Neural progenitor cell (in vitro differentiated cells): ENCODE measurements at regions not wholly inside any gene's neighbourhood (a gene's known extent, or its start where the extent isn't known, plus 50 kb on each side); places are given as distances from the start of the nearest gene placed in this dataset.
A peak's percentile ranks its signal among the peaks of the same experiment; 100 is the strongest.

Experiments used
- DNase-seq: peaks from one replicate; pipeline ENCODE4 v3.0.0-alpha.2; 2016; ENCODE audit warnings: low spot score
- H2AFZ ChIP-seq: fragments of 200-600 bp; sonication (generic); replicated peaks from 2 replicates; pipeline ENCODE4 v1.6.1; 2016; ENCODE audit warnings: antibody characterized with exemption
- H3F3A ChIP-seq: fragments of 200-600 bp; sonication (generic); 2 replicates; pipeline ENCODE4 v1.6.1; 2016; ENCODE audit warnings: antibody characterized with exemption, low read depth
- H3K27ac ChIP-seq: fragments of 200-600 bp; sonication (generic); 2 replicates; pipeline ENCODE4 v1.5.1; 2016; ENCODE audit warnings: mild to moderate bottlenecking
- H3K27me3 ChIP-seq: fragments of 200-600 bp; sonication (generic); 2 replicates; pipeline ENCODE4 v1.6.1; 2016; ENCODE audit warnings: mild to moderate bottlenecking, moderate library complexity
- H3K36me3 ChIP-seq: fragments of 200-600 bp; sonication (generic); 2 replicates; pipeline ENCODE4 v1.5.1; 2016
- H3K4me1 ChIP-seq: fragments of 200-600 bp; sonication (generic); 2 replicates; pipeline ENCODE4 v1.6.1; 2016; ENCODE audit warnings: mixed run types
- H3K4me2 ChIP-seq: fragments of 200-600 bp; sonication (generic); 2 replicates; pipeline ENCODE4 v1.6.1; 2016
- H3K4me3 ChIP-seq: fragments of 200-600 bp; sonication (generic); 2 replicates; pipeline ENCODE4 v1.5.1; 2016
- H3K79me2 ChIP-seq: fragments of 200-600 bp; sonication (generic); 2 replicates; pipeline ENCODE4 v1.6.1; 2016; ENCODE audit warnings: low read depth
- H3K9ac ChIP-seq: fragments of 200-600 bp; sonication (generic); 2 replicates; pipeline ENCODE4 v1.6.1; 2016
- H3K9me3 ChIP-seq: fragments of 200-600 bp; sonication (generic); 2 replicates; pipeline ENCODE4 v1.5.1; 2016; ENCODE audit warnings: low read depth
- H4K20me1 ChIP-seq: fragments of 200-600 bp; sonication (generic); 2 replicates; pipeline ENCODE4 v1.6.1; 2016; ENCODE audit warnings: low read depth
- H3K27ac Mint-ChIP-seq: 3 replicates; pipeline ENCODE4 v1.8.0; 2021; ENCODE audit warnings: mixed read lengths
- H3K27me3 Mint-ChIP-seq: 2 replicates; pipeline ENCODE4 v1.8.0; 2022; ENCODE audit warnings: low read depth, mild to moderate bottlenecking, inconsistent platforms, moderate library complexity, mixed read lengths; ENCODE audit not compliant: insufficient read depth
- H3K36me3 Mint-ChIP-seq: 3 replicates; pipeline ENCODE4 v1.8.0; 2021; ENCODE audit warnings: mixed read lengths
- H3K4me1 Mint-ChIP-seq: 3 replicates; pipeline ENCODE4 v1.8.0; 2021; ENCODE audit warnings: mixed read lengths
- H3K4me3 Mint-ChIP-seq: 3 replicates; pipeline ENCODE4 v1.8.0; 2021; ENCODE audit warnings: mild to moderate bottlenecking, moderate library complexity, mixed read lengths
- H3K9me3 Mint-ChIP-seq: 3 replicates; pipeline ENCODE4 v1.8.0; 2020; ENCODE audit warnings: mixed read lengths
- EZH2 ChIP-seq: fragments of 200-600 bp; sonication (generic); IDR thresholded peaks from 2 replicates; pipeline ENCODE4 v1.6.1; 2017; ENCODE audit warnings: antibody characterized with exemption, mild to moderate bottlenecking, moderate library complexity
- EZH2phosphoT487 ChIP-seq: fragments of 200-600 bp; sonication (generic); IDR thresholded peaks from 2 replicates; pipeline ENCODE4 v1.6.1; 2017; ENCODE audit warnings: antibody characterized with exemption
- TF ChIP-seq, protein P1 (sequence below): fragments of 200-600 bp; sonication (generic); IDR thresholded peaks from 2 replicates; pipeline ENCODE4 v1.5.1; 2017; ENCODE audit warnings: antibody characterized with exemption, mild to moderate bottlenecking

DNA sequence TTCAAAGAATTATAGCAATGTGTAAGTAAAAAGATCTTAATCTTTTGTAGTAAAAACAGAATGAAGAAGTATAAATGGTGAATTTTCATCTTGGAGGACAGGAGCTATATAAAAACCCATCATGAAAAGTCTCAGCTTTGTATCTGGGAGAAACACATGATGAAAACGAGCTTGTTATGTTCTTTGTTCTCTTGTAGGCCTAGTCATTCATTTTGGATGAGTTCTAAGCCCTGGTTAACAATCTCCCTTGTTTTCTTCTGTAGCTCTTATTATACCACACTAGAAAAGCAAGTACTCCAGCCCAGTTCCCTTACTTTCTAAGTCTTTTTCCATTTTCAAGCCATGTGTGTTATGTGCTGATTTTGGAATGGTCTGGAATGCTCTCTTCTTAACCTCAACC is 463.5 kb upstream of the RGS6 start:
- no peaks in the 10 kb centered on the region for H3K27me3 ChIP-seq
- Mint-ChIP-seq H3K4me1 (peaks cover 2% of the 10 kb centered on the region), H3K36me3 (peaks cover 15% of the 10 kb centered on the region), H3K4me3 (no peak overlapping the region), H3K9me3 (peaks cover 10% of the 10 kb centered on the region), H3K27ac (peak overlapping the region; percentile 49), H3K27me3 (no peaks in the 10 kb centered on the region)
- no peaks in the 10 kb centered on the region for H3F3A ChIP-seq
- no peak overlapping the region for H3K9ac ChIP-seq
- H4K20me1 ChIP-seq = no peaks in the 10 kb centered on the region
- no peaks in the 10 kb centered on the region for H3K9me3 ChIP-seq
- H2AFZ ChIP-seq = no peak overlapping the region
- peaks cover 11% of the 10 kb centered on the region for H3K79me2 ChIP-seq
- no peak for TF ChIP-seq EZH2
- TF ChIP-seq, protein P1, sequence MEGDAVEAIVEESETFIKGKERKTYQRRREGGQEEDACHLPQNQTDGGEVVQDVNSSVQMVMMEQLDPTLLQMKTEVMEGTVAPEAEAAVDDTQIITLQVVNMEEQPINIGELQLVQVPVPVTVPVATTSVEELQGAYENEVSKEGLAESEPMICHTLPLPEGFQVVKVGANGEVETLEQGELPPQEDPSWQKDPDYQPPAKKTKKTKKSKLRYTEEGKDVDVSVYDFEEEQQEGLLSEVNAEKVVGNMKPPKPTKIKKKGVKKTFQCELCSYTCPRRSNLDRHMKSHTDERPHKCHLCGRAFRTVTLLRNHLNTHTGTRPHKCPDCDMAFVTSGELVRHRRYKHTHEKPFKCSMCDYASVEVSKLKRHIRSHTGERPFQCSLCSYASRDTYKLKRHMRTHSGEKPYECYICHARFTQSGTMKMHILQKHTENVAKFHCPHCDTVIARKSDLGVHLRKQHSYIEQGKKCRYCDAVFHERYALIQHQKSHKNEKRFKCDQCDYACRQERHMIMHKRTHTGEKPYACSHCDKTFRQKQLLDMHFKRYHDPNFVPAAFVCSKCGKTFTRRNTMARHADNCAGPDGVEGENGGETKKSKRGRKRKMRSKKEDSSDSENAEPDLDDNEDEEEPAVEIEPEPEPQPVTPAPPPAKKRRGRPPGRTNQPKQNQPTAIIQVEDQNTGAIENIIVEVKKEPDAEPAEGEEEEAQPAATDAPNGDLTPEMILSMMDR = no peak
- no peak for DNase-seq
- no peak overlapping the region for H3K4me3 ChIP-seq
- H3K4me1 ChIP-seq = peaks cover 4% of the 10 kb centered on the region
- H3K4me2 ChIP-seq = no peak overlapping the region
- no peaks in the 10 kb centered on the region for H3K36me3 ChIP-seq
- H3K27ac ChIP-seq = no peak overlapping the region

DNA sequence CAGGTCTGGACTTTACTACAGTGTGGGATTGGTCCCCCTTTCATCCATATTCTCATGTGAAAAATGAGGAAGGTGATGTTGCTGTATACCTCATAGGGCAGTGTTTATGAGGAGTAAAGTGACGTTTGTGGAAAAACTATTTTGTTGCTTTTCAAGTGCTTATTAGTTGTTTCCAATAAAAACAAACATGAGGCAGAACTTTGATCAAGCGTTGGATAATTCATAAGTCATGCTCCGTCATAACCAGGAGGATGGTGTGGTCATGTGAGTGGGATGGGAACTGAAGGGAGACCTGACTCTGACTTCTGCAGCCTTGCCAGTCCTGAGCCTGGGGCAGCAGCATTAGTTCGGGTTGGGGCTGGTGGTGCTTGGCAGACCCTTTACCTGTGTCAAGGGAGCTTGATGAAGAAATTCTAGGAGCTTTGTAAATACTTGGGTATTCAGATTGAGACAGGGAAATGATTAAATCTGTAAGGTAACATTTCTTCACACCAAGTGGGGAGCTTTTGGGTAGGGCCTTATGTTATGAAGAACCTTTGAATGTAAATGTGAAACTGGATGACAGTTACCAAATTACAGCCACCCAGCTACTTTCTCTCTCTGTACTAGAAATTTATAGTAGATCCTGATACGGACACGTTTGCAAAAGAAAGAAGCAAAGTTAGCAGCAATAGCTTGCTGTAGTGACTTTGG is 462.4 kb upstream of the RGS6 start:
- Histone ChIP-seq H4K20me1 (no peaks in the 10 kb centered on the region), H3K9me3 (no peaks in the 10 kb centered on the region), H3K79me2 (peaks cover 20% of the 10 kb centered on the region), H3K4me3 (no peak overlapping the region), H3K27me3 (no peaks in the 10 kb centered on the region), H3K27ac (no peak overlapping the region), H3F3A (no peaks in the 10 kb centered on the region), H3K4me1 (peaks cover 14% of the 10 kb centered on the region), H2AFZ (no peak overlapping the region), H3K36me3 (no peaks in the 10 kb centered on the region), H3K9ac (no peak overlapping the region), H3K4me2 (no peak overlapping the region)
- Mint-ChIP-seq H3K36me3 (peaks cover 8% of the 10 kb centered on the region), H3K27ac (no peak overlapping the region), H3K9me3 (peaks cover 3% of the 10 kb centered on the region), H3K4me1 (peaks cover 3% of the 10 kb centered on the region), H3K4me3 (no peak overlapping the region), H3K27me3 (no peaks in the 10 kb centered on the region)
- no peak for DNase-seq
- TF ChIP-seq, protein P1 = no peak
- no peak for TF ChIP-seq EZH2phosphoT487
- TF ChIP-seq EZH2 = no peak

DNA sequence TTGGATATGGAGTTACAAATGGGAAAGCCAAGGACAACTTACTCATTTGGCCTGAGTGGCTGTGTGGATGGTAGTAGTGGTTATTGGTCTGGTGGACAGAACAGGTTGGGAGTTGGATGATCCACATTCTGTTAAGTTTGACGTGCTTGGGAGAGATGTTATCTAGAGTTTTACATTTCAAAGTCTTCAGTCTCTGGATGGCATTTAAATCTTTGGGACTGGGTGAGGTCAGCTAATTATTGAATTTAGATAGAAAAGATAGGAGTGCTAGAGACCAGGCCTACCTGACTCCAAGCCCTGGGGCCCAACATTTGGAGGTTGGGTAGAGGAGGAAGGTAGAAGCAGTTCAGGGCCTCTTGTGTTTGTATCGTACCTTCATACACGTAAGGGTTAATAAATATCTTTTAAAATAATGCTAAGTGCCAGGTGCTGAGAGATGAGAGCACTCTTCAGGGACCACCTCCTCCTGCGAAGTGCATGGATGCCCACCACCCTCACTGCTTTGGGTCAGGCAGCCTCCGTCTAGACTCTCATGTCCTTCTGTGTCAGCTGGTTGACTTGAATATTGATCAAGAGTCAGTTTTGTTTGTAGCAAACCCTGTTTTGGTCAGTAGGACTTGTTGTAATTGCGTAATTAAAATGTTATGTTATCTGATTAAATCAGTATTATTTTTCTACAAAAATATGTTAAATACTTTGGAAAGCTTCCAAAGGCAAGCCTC is 460.4 kb upstream of the RGS6 start:
- Mint-ChIP-seq H3K4me3 (no peak overlapping the region), H3K27ac (no peak overlapping the region), H3K9me3 (no peaks in the 10 kb centered on the region), H3K4me1 (peaks cover 3% of the 10 kb centered on the region), H3K27me3 (no peaks in the 10 kb centered on the region), H3K36me3 (peaks cover 5% of the 10 kb centered on the region)
- Histone ChIP-seq H4K20me1 (no peaks in the 10 kb centered on the region), H3K9ac (no peak overlapping the region), H3K79me2 (peaks cover 27% of the 10 kb centered on the region), H3K4me1 (peaks cover 21% of the 10 kb centered on the region), H3F3A (no peaks in the 10 kb centered on the region), H3K4me3 (no peak overlapping the region), H2AFZ (no peak overlapping the region), H3K36me3 (no peaks in the 10 kb centered on the region), H3K27ac (no peak overlapping the region), H3K9me3 (no peaks in the 10 kb centered on the region), H3K27me3 (no peaks in the 10 kb centered on the region), H3K4me2 (no peak overlapping the region)
- DNase-seq = no peak
- TF ChIP-seq EZH2phosphoT487 (no peak), EZH2 (no peak)
- TF ChIP-seq, protein P1 = no peak
